K562 (cell line): ENCODE measurements at regions not wholly inside any gene's neighbourhood (a gene's known extent, or its start where the extent isn't known, plus 50 kb on each side); places are given as distances from the start of the nearest gene placed in this dataset.

Experiments used
- ATAC-seq: fragments of 200-7000 bp; cut with Tn5 transposase; 3 replicates; pipeline ENCODE4 v1.9.1; 2020; ENCODE audit warnings: moderate library complexity
- BruUV-seq: library from RNA; stranded (reverse); fragments of 400-500 nt; replicated peaks from 2 replicates; lab custom pipeline; 2021; lab: Mats Ljungman, UMichigan
- CTCF ChIA-PET: fragments of 300-600 bp; formaldehyde crosslinking; extraction: SDS; loops from one replicate; lab custom pipeline; 2021; ENCODE audit warnings: low intra/inter-chr PET ratio; lab: Yijun Ruan, JAX
- POLR2A ChIA-PET: fragments of 300-600, 350-650 bp; sonication (Branson Sonifier 250); formaldehyde crosslinking; extraction: SDS; loops from one replicate; lab custom pipeline; 2021; ENCODE audit warnings: antibody characterized with exemption, inconsistent platforms; lab: Yijun Ruan, JAX
- DNase-seq, 4 experiments: peaks; one replicate each; pipeline versions ENCODE4 v3.0.0 to v3.0.0-alpha.2; 2011 to 2018; ENCODE audit warnings: low spot score in 3 of 4, mixed read lengths in 3 of 4; ENCODE audit errors: extremely low read depth in 1 of 4
- FAIRE-seq: peaks from 2 replicates; lab custom pipeline; 2011; peaks lifted over from hg19 to GRCh38; lab: Jason Lieb, UNC
- H2AFZ ChIP-seq: 2 replicates; pipeline ENCODE4 v1.6.0; 2011; ENCODE audit warnings: low read depth, low read length, control low read depth, inconsistent platforms
- H3K27ac ChIP-seq: fragments of 200-600 bp; 3 replicates; pipeline ENCODE4 v1.8.0; 2011; ENCODE audit warnings: low read depth, mild to moderate bottlenecking, control low read depth, inconsistent platforms, low read length, moderate library complexity, mixed read lengths; ENCODE audit errors: extremely low read depth
- H3K27me3 ChIP-seq, 2 experiments: fragments of 300-600 bp in 1 of 2; 2 replicates in 1 of 2; 3 replicates in 1 of 2; pipeline versions ENCODE4 v1.6.0 to v1.8.0; 2011; ENCODE audit warnings: inconsistent platforms in 2 of 2, low read length in 2 of 2, mild to moderate bottlenecking in 1 of 2, mixed read lengths in 1 of 2, moderate library complexity in 1 of 2; ENCODE audit not compliant: control insufficient read depth in 2 of 2, insufficient read depth in 2 of 2
- H3K36me3 ChIP-seq: fragments of 300-600 bp; 3 replicates; pipeline ENCODE4 v1.8.0; 2011; ENCODE audit warnings: mild to moderate bottlenecking, low read length, inconsistent platforms; ENCODE audit not compliant: control insufficient read depth, insufficient read depth
- H3K4me1 ChIP-seq, 2 experiments: fragments of 200-600 bp in 1 of 2; replicated peaks in 1 of 2; 2 replicates in 1 of 2; 3 replicates in 1 of 2; pipeline versions ENCODE4 v1.5.1 to v1.8.0; 2011; ENCODE audit warnings: inconsistent platforms in 2 of 2, low read length in 2 of 2, mild to moderate bottlenecking in 1 of 2, mixed read lengths in 1 of 2, moderate library complexity in 1 of 2; ENCODE audit not compliant: control insufficient read depth in 2 of 2, insufficient read depth in 2 of 2
- H3K4me2 ChIP-seq: 2 replicates; pipeline ENCODE4 v1.6.1; 2011; ENCODE audit warnings: low read length, control low read depth, inconsistent platforms, mixed read lengths; ENCODE audit not compliant: insufficient read depth
- H3K4me3 ChIP-seq: fragments of 200-600 bp; sonication (generic), shearing (Covaris generic); 2 replicates; pipeline ENCODE4 v1.5.1; 2016; ENCODE audit warnings: control low read depth, inconsistent platforms
- H3K79me2 ChIP-seq: fragments of 200-600 bp; 3 replicates; pipeline ENCODE4 v1.8.0; 2011; ENCODE audit warnings: low read length, inconsistent platforms; ENCODE audit not compliant: control insufficient read depth, insufficient read depth
- H3K9ac ChIP-seq, 2 experiments: 2 replicates each; pipeline versions ENCODE4 v1.6.0 to v1.6.1; 2011; ENCODE audit warnings: low read depth in 2 of 2, low read length in 2 of 2, control low read depth in 1 of 2, inconsistent platforms in 1 of 2, mild to moderate bottlenecking in 1 of 2, mixed read lengths in 1 of 2; ENCODE audit not compliant: insufficient read depth in 1 of 2
- H3K9me1 ChIP-seq: one replicate; pipeline ENCODE4 v1.6.0; 2011; ENCODE audit warnings: inconsistent platforms, mild to moderate bottlenecking, low read length, moderate library complexity; ENCODE audit not compliant: control insufficient read depth, insufficient read depth
- H3K9me3 ChIP-seq: replicated peaks from 2 replicates; pipeline ENCODE4 v1.5.1; 2011; ENCODE audit warnings: low read depth, low read length, inconsistent platforms; ENCODE audit not compliant: control insufficient read depth, insufficient read depth
- H4K20me1 ChIP-seq: replicated peaks from 2 replicates; pipeline ENCODE4 v1.6.1; 2011; ENCODE audit warnings: low read length, inconsistent platforms, mixed read lengths; ENCODE audit not compliant: control insufficient read depth, insufficient read depth
- CREB3L1 ChIP-seq: fragments of 450-650 bp; IDR thresholded peaks from 2 replicates; pipeline ENCODE4 v1.6.1; 2014; ENCODE audit warnings: low read depth, mild to moderate bottlenecking, moderate library complexity, borderline replicate concordance
- MAFF ChIP-seq: IDR thresholded peaks from 2 replicates; pipeline ENCODE4 v1.6.1; 2012; ENCODE audit warnings: low read length, improper control_type of control experiment
- MCM7 ChIP-seq, 2 experiments: fragments of 450-650 bp; IDR thresholded peaks; 2 replicates each; pipeline ENCODE4 v1.6.1; 2016 to 2018
- MYBL2 ChIP-seq, 2 experiments: fragments of 450-650 bp in 1 of 2; sonication (generic) in 1 of 2; formaldehyde crosslinking in 1 of 2; IDR thresholded peaks; 2 replicates each; pipeline versions ENCODE4 v1.6.1 to v1.8.1; 2017 to 2022; ENCODE audit warnings: borderline replicate concordance in 1 of 2, inconsistent platforms in 1 of 2, low read depth in 1 of 2, mild to moderate bottlenecking in 1 of 2, missing genetic modification reagents in 1 of 2, moderate library complexity in 1 of 2
- TBL1XR1 ChIP-seq, 2 experiments: IDR thresholded peaks; 2 replicates each; pipeline ENCODE4 v1.6.1; 2012; ENCODE audit warnings: improper control_type of control experiment in 2 of 2, low read length in 2 of 2, mild to moderate bottlenecking in 1 of 2
- TCF7L2 ChIP-seq: fragments of 150-350 bp; IDR thresholded peaks from 2 replicates; pipeline ENCODE4 v1.6.1; 2016; ENCODE audit warnings: low read depth, mild to moderate bottlenecking, low read length, moderate library complexity
- ZBTB5 ChIP-seq: fragments of 450-650 bp; IDR thresholded peaks from 2 replicates; pipeline ENCODE4 v1.6.1; 2017; ENCODE audit warnings: antibody characterized with exemption
- ZC3H4 ChIP-seq: sonication (generic); formaldehyde crosslinking; IDR thresholded peaks from 2 replicates; pipeline ENCODE4 v1.9.0; 2021; ENCODE audit warnings: missing genetic modification reagents, borderline replicate concordance
- WGBS: fragments of 100-300 bp; shearing (Covaris generic); methylation state at CpG from one replicate; pipeline ENCODE4 v1.1.6; 2016; ENCODE audit warnings: low coverage, mixed read lengths; ENCODE audit not compliant: insufficient coverage; ENCODE audit errors: missing lambda C conversion rate; 5-methylcytosine and 5-hydroxymethylcytosine counted together
- in situ Hi-C: fragments of 300-500 bp; cut with MboI; formaldehyde crosslinking; loops from 4 replicates; pipeline ENCODE4 v1.15.0; 2018; ENCODE audit warnings: inconsistent platforms, mixed read lengths
- intact Hi-C: fragments of 100-400 bp; cut with micrococcal nuclease; formaldehyde crosslinking; loops from 2 replicates; pipeline ENCODE4 v1.14.2; 2022

GRCh38 chr7:47658886-47659635 is 77.2 kb upstream of the TNS3 start:
- Histone ChIP-seq H3K4me2 (no peak overlapping the region), H3K9me3 (no peaks in the 10 kb centered on the region), H3K79me2 (no peaks in the 10 kb centered on the region), H3K9me1 (no peaks in the 10 kb centered on the region), H4K20me1 (0 out of 2 replicates have a peak, but pooled peaks cover 4% of the 10 kb centered on the region), H2AFZ (no peak overlapping the region), H3K27ac (no peak overlapping the region), H3K9ac (no peak overlapping the region), H3K27me3 (peaks cover 13 to 68% of the 10 kb centered on the region in 2 experiments; a peak in 3 of 5 replicates)
- intact Hi-C loops, result no loop called here
- WGBS, result 2% methylated on average over 8 of the region's 8 CpGs
- ATAC-seq, result no peak
- CTCF ChIA-PET, result no interaction called here
- no peak for DNase-seq
- BruUV-seq, result no TSS peak
- in situ Hi-C loops, result no loop called here
- TF ChIP-seq MYBL2 (IDR thresholded peaks at IDR 0.05; ENCODE audit: low read depth), result no peak
- TF ChIP-seq MYBL2 (CRISPR knock-in tag; IDR thresholded peaks at IDR 0.05; ENCODE audit: borderline replicate concordance), result no peak
- no peak for TF ChIP-seq ZC3H4 (CRISPR knock-in tag)
- no peak for TF ChIP-seq ZBTB5
- TF ChIP-seq TBL1XR1 (IDR thresholded peaks at IDR 0.05; ENCODE audit: low read length in 2 of 2), result no peak
- TF ChIP-seq MCM7 (IDR thresholded peaks at IDR 0.05), result no peak
- TF ChIP-seq MAFF, result no peak
- TF ChIP-seq TCF7L2, result no peak
- TF ChIP-seq CREB3L1, result no peak
- TF ChIP-seq, all 486 proteins: peak for 0
- Histone ChIP-seq H3K4me3 (no peak overlapping the region), H3K4me1 (no peaks in the 10 kb centered on the region), H3K36me3 (no peaks in the 10 kb centered on the region)
- no peak for FAIRE-seq
- POLR2A ChIA-PET, result no interaction called here
